RWPE1 (cell line): ENCODE measurements at regions not wholly inside any gene's neighbourhood (a gene's known extent, or its start where the extent isn't known, plus 50 kb on each side); places are given as distances from the start of the nearest gene placed in this dataset.

Experiments
- CTCF ChIA-PET: fragments of 350-600 bp; sonication (Branson Sonifier 250); formaldehyde crosslinking; extraction: SDS; loops from one replicate; lab custom pipeline; 2021; lab: Yijun Ruan, JAX
- POLR2A ChIA-PET: fragments of 400-600 bp; formaldehyde crosslinking; extraction: SDS; loops from one replicate; lab custom pipeline; 2020; ENCODE audit warnings: antibody characterized with exemption; ENCODE audit not compliant: low non-redundant PET; lab: Yijun Ruan, JAX
- DNase-seq: peaks from one replicate; pipeline ENCODE4 v3.0.0; 2012; ENCODE audit warnings: low spot score
- H3K27ac ChIP-seq: fragments of 450-650 bp; 2 replicates; pipeline ENCODE4 v1.5.1; 2017
- CTCF ChIP-seq: fragments of 450-650 bp; conservative IDR thresholded peaks from 2 replicates; pipeline ENCODE4 v1.5.1; 2017; ENCODE audit warnings: low read depth, mild to moderate bottlenecking

- POLR2A ChIA-PET, result no interaction called here
- CTCF ChIA-PET, result no interaction called here
- no peak overlapping the region for H3K27ac ChIP-seq
- DNase-seq, result no peak
- no peak for TF ChIP-seq CTCF
These were observed 65.3 kb upstream of the TLK1 start for GRCh38 chr2:171225989-171226388.

- DNase-seq, result peak; percentile 61
- POLR2A ChIA-PET, result no interaction called here
- CTCF ChIA-PET, result no interaction called here
- TF ChIP-seq CTCF, result no peak
- H3K27ac ChIP-seq, result no peak overlapping the region
These were observed 64.7 kb upstream of the TLK1 start for GRCh38 chr2:171225302-171225980.

GRCh38 chr2:171217330-171217729, 56.6 kb upstream of the TLK1 start:
- POLR2A ChIA-PET, result no interaction called here
- no peak for DNase-seq
- CTCF ChIA-PET, result no interaction called here
- no peak for TF ChIP-seq CTCF
- H3K27ac ChIP-seq, result no peak overlapping the region

- H3K27ac ChIP-seq, result no peak overlapping the region
- ChIA-PET POLR2A (no interaction called here), CTCF (no interaction called here)
- DNase-seq, result no peak
- no peak for TF ChIP-seq CTCF
These were observed 55.9 kb upstream of the TLK1 start for GRCh38 chr2:171216631-171217030.

- DNase-seq, result no peak
- no peak overlapping the region for H3K27ac ChIP-seq
- ChIA-PET POLR2A (interaction anchor here (0.6 kb wide), 1 partner anchor 8 kb away, joined by 10 read pairs; no protein-coding TSS in a partner anchor), CTCF (interaction anchor here (0.6 to 1.2 kb wide), 3 partner anchors 14 to 241 kb away, joined by 3 to 7 read pairs (median 5); no protein-coding TSS in a partner anchor)
- no peak for TF ChIP-seq CTCF
These were observed 53.4 kb upstream of the TLK1 start for GRCh38 chr2:171214093-171214492.

- no peak overlapping the region for H3K27ac ChIP-seq
- no peak for TF ChIP-seq CTCF
- DNase-seq, result no peak
- CTCF ChIA-PET, result no interaction called here
- POLR2A ChIA-PET, result no interaction called here
These were observed 50.3 kb upstream of the TLK1 start for GRCh38 chr2:171210864-171211431.
